ENCODE measurements at regions not wholly inside any gene's neighbourhood (a gene's known extent, or its start where the extent isn't known, plus 50 kb on each side); places are given as distances from the start of the nearest gene placed in this dataset.
A peak's percentile ranks its signal among the peaks of the same experiment; 100 is the strongest.

GRCh38 chr14:42222924-42223471 lies 616.3 kb downstream of the LRFN5 start:
- Histone ChIP-seq H3K27me3 (no peaks in the 10 kb centered on the region), H3K4me1 (peaks cover 7 to 23% (median 16%) of the 10 kb centered on the region in 10 experiments; a peak in 17 of 20 replicates), H3K4me3 (no peak overlapping the region; a peak in 1 of 20 replicates), H4K20me1 (no peaks in the 10 kb centered on the region), H3K27ac (peak overlapping the region in 2 of 11 experiments; percentile 17 to 24; a peak in 3 of 22 replicates), H3K36me3 (no peaks in the 10 kb centered on the region), H3K4me2 (peak overlapping the region; percentile 38 to 68 (median 55); a peak in 21 of 22 replicates), H3K9ac (peak overlapping the region in 1 of 11 experiments; percentile 16; a peak in 1 of 22 replicates), H3K9me3 (replicated peaks in 1 of 11) (peaks cover 0 to 13% (median 6%) of the 10 kb centered on the region in 11 experiments; a peak in 5 of 22 replicates)
- no peak for TF ChIP-seq Cebpa-rat (IDR thresholded peaks at IDR 0.05)

GRCh38 chr14:42214981-42215491 lies 608.4 kb downstream of the LRFN5 start:
- Histone ChIP-seq H3K9me3 (replicated peaks in 1 of 11) (no peaks in the 10 kb centered on the region), H3K27ac (peak overlapping the region in 3 of 11 experiments; percentile 58 to 74 (median 63); a peak in 5 of 22 replicates), H3K4me3 (no peak overlapping the region), H4K20me1 (no peaks in the 10 kb centered on the region), H3K4me2 (peak overlapping the region in 7 of 11 experiments; percentile 3 to 66 (median 30); a peak in 9 of 22 replicates), H3K27me3 (no peaks in the 10 kb centered on the region), H3K36me3 (no peaks in the 10 kb centered on the region), H3K9ac (peak overlapping the region in 2 of 11 experiments; percentile 16 to 46; a peak in 3 of 22 replicates), H3K4me1 (peaks cover 0 to 31% (median 5%) of the 10 kb centered on the region in 10 experiments; a peak in 12 of 20 replicates)
- TF ChIP-seq Cebpa-rat (IDR thresholded peaks at IDR 0.05): no peak

GRCh38 chr14:42200957-42201356 lies 594.3 kb downstream of the LRFN5 start:
- Histone ChIP-seq H3K9me3 (replicated peaks in 1 of 11) (no peaks in the 10 kb centered on the region), H3K27me3 (no peaks in the 10 kb centered on the region), H3K4me2 (no peak overlapping the region), H3K9ac (no peak overlapping the region), H3K4me1 (no peaks in the 10 kb centered on the region), H4K20me1 (no peaks in the 10 kb centered on the region), H3K36me3 (no peaks in the 10 kb centered on the region), H3K27ac (no peak overlapping the region), H3K4me3 (no peak overlapping the region)
- no peak for TF ChIP-seq Cebpa-rat (IDR thresholded peaks at IDR 0.05)

- H3K27ac ChIP-seq: no peak overlapping the region
- no peaks in the 10 kb centered on the region for H3K27me3 ChIP-seq
- H3K4me1 ChIP-seq: peaks cover 0 to 5% (median 0%) of the 10 kb centered on the region in 10 experiments; a peak in 4 of 20 replicates
- TF ChIP-seq Cebpa-rat (IDR thresholded peaks at IDR 0.05): no peak
- H3K9me3 ChIP-seq (replicated peaks in 1 of 11): no peaks in the 10 kb centered on the region
- no peak overlapping the region for H3K9ac ChIP-seq
- H3K4me2 ChIP-seq: no peak overlapping the region
- no peaks in the 10 kb centered on the region for H4K20me1 ChIP-seq
- H3K4me3 ChIP-seq: no peak overlapping the region
- no peaks in the 10 kb centered on the region for H3K36me3 ChIP-seq
Observed at GRCh38 chr14:42198010-42198409, 591.3 kb downstream of the LRFN5 start.

- no peak overlapping the region for H3K9ac ChIP-seq
- H3K4me2 ChIP-seq: peak overlapping the region in 4 of 11 experiments; percentile 12 to 44 (median 35); a peak in 6 of 22 replicates
- peaks cover 0 to 12% (median 2%) of the 10 kb centered on the region in 10 experiments; a peak in 6 of 20 replicates for H3K4me1 ChIP-seq
- H3K4me3 ChIP-seq: no peak overlapping the region
- no peak for TF ChIP-seq Cebpa-rat (IDR thresholded peaks at IDR 0.05)
- H3K27me3 ChIP-seq: no peaks in the 10 kb centered on the region
- no peak overlapping the region for H3K27ac ChIP-seq
- H3K9me3 ChIP-seq (replicated peaks in 1 of 11): no peaks in the 10 kb centered on the region
- no peaks in the 10 kb centered on the region for H3K36me3 ChIP-seq
- H4K20me1 ChIP-seq: no peaks in the 10 kb centered on the region
Observed at GRCh38 chr14:42192738-42193653, 586.3 kb downstream of the LRFN5 start.

- Histone ChIP-seq H3K9me3 (replicated peaks in 1 of 11) (no peaks in the 10 kb centered on the region), H3K4me3 (no peak overlapping the region), H3K9ac (no peak overlapping the region), H3K27me3 (no peaks in the 10 kb centered on the region), H3K4me2 (no peak overlapping the region), H3K27ac (no peak overlapping the region), H3K4me1 (peaks cover 0 to 24% (median 6%) of the 10 kb centered on the region in 10 experiments; a peak in 10 of 20 replicates), H4K20me1 (no peaks in the 10 kb centered on the region), H3K36me3 (no peaks in the 10 kb centered on the region)
- no peak for TF ChIP-seq Cebpa-rat (IDR thresholded peaks at IDR 0.05)
Observed at GRCh38 chr14:42190744-42191143, 584.1 kb downstream of the LRFN5 start.

GRCh38 chr14:42187846-42188245 lies 581.2 kb downstream of the LRFN5 start:
- TF ChIP-seq Cebpa-rat (IDR thresholded peaks at IDR 0.05): no peak
- peaks cover 0 to 24% (median 5%) of the 10 kb centered on the region in 10 experiments; a peak in 10 of 20 replicates for H3K4me1 ChIP-seq
- H3K4me2 ChIP-seq: no peak overlapping the region
- H3K36me3 ChIP-seq: no peaks in the 10 kb centered on the region
- H3K9ac ChIP-seq: no peak overlapping the region
- H3K27me3 ChIP-seq: no peaks in the 10 kb centered on the region
- no peak overlapping the region for H3K4me3 ChIP-seq
- no peak overlapping the region for H3K27ac ChIP-seq
- no peaks in the 10 kb centered on the region for H4K20me1 ChIP-seq
- H3K9me3 ChIP-seq (replicated peaks in 1 of 11): no peaks in the 10 kb centered on the region

- Histone ChIP-seq H3K27ac (no peak overlapping the region), H3K9ac (no peak overlapping the region)
Observed at GRCh38 chr14:42185718-42186117, 579.0 kb downstream of the LRFN5 start.

GRCh38 chr14:42174357-42174756 lies 567.7 kb downstream of the LRFN5 start:
- Histone ChIP-seq H3K9ac (no peak overlapping the region), H3K4me2 (no peak overlapping the region), H3K4me1 (no peaks in the 10 kb centered on the region), H4K20me1 (no peaks in the 10 kb centered on the region), H3K27me3 (no peaks in the 10 kb centered on the region), H3K4me3 (no peak overlapping the region), H3K27ac (no peak overlapping the region), H3K9me3 (replicated peaks in 1 of 11) (peaks cover 0 to 6% (median 0%) of the 10 kb centered on the region in 11 experiments; a peak in 2 of 22 replicates), H3K36me3 (no peaks in the 10 kb centered on the region)
- TF ChIP-seq Cebpa-rat (IDR thresholded peaks at IDR 0.05): no peak

More at GRCh38 chr14:42185718-42186117, 579.0 kb downstream of the LRFN5 start:
- Histone ChIP-seq H3K4me3 (no peak overlapping the region), H3K4me1 (peaks cover 0 to 19% (median 4%) of the 10 kb centered on the region in 10 experiments; a peak in 10 of 20 replicates), H3K9me3 (replicated peaks in 1 of 11) (no peaks in the 10 kb centered on the region), H3K4me2 (peak overlapping the region in 5 of 11 experiments; percentile 8 to 67 (median 41); a peak in 9 of 22 replicates), H3K27me3 (no peaks in the 10 kb centered on the region), H3K36me3 (no peaks in the 10 kb centered on the region), H4K20me1 (no peaks in the 10 kb centered on the region)
- no peak for TF ChIP-seq Cebpa-rat (IDR thresholded peaks at IDR 0.05)
